Esophagus (tissue), 2 donors: ENCODE measurements at regions not wholly inside any gene's neighbourhood (a gene's known extent, or its start where the extent isn't known, plus 50 kb on each side); places are given as distances from the start of the nearest gene placed in this dataset.

Experiments
- H3K27ac ChIP-seq, 2 donors: one replicate each; pipeline ENCODE4 v1.5.1; 2013; ENCODE audit warnings: low read depth in 2 of 2, mild to moderate bottlenecking in 2 of 2, inconsistent platforms in 1 of 2, low read length in 1 of 2, moderate library complexity in 1 of 2
- H3K27me3 ChIP-seq, 2 donors: one replicate each; pipeline ENCODE4 v1.6.1; 2013; ENCODE audit warnings: low read length in 2 of 2, control low read depth in 1 of 2, mild to moderate bottlenecking in 1 of 2; ENCODE audit not compliant: insufficient read depth in 2 of 2, control insufficient read depth in 1 of 2
- H3K36me3 ChIP-seq, 2 donors: one replicate each; pipeline ENCODE4 v1.6.1; 2013; ENCODE audit warnings: low read length in 1 of 2; ENCODE audit not compliant: control insufficient read depth in 2 of 2, insufficient read depth in 2 of 2
- H3K4me1 ChIP-seq, 2 donors: one replicate each; pipeline ENCODE4 v1.6.1; 2013; ENCODE audit warnings: low read length in 1 of 2; ENCODE audit not compliant: control insufficient read depth in 2 of 2, insufficient read depth in 2 of 2
- H3K4me3 ChIP-seq, 2 donors: one replicate each; pipeline ENCODE4 v1.5.1; 2013; ENCODE audit warnings: low read length in 2 of 2, mild to moderate bottlenecking in 2 of 2, low read depth in 1 of 2, moderate library complexity in 1 of 2
- H3K9me3 ChIP-seq, 2 donors: one replicate each; pipeline ENCODE4 v1.6.1; 2013; ENCODE audit warnings: mild to moderate bottlenecking in 2 of 2, low read depth in 1 of 2, low read length in 1 of 2, moderate library complexity in 1 of 2; ENCODE audit not compliant: control insufficient read depth in 2 of 2, insufficient read depth in 1 of 2
- WGBS, 2 donors: extraction: QIAGEN DNeasy Blood & Tissue Kit; methylation state at CpG; one replicate each; pipeline ENCODE4 v1.1.7; 2013; 5-methylcytosine and 5-hydroxymethylcytosine counted together
- donor health status: healthy with polysubstance abuse.
- donor health status: Bipolar disorder and iron deficiency.

DNA sequence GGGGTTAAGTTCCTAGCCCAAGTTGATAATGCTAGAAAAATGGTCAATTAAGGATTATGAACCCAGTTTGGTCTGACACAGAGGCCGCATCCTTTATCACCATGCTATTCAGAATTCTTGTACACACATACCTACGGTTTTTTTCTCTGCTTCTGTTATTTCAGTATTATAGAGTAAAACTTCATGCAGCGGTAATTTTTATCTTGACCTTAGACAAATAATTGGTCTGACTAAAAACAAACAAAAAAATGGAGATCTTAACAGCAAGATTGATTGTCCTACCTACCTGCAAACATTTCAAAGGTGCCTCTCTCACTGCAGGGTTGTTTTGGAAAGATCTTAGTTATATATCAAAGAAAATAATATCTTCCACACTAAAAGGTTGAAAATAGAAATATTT, 201.9 kb upstream of the PRICKLE1 start:
- Histone ChIP-seq H3K27ac (no peak overlapping the region), H3K4me1 (no peaks in the 10 kb centered on the region), H3K27me3 (no peaks in the 10 kb centered on the region), H3K9me3 (no peaks in the 10 kb centered on the region), H3K4me3 (no peak overlapping the region), H3K36me3 (no peaks in the 10 kb centered on the region)
- 82 to 86% methylated on average over 3 of the region's 3 CpGs for WGBS, 2 donors

DNA sequence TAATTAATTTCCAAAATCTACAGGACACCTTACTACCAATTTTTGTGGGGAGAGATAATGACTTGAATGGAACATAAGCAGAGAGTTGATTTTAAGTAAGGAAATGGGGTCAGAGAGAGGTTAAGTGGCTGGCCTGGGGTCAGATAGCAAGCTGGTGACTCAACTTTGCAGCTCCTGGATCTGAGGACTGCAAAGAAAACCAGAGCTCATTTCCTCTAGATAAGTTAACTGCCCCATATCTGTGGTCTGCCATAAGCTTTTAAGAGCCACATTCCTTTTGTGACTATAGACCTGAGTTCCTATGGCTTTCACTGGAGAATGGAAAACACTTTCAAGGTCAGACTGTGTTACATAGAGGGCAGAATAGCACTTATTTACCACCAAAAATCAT, 201.2 kb upstream of the PRICKLE1 start:
- Histone ChIP-seq H3K36me3 (no peaks in the 10 kb centered on the region), H3K27me3 (no peaks in the 10 kb centered on the region), H3K4me3 (no peak overlapping the region), H3K4me1 (no peaks in the 10 kb centered on the region), H3K9me3 (no peaks in the 10 kb centered on the region), H3K27ac (no peak overlapping the region)

DNA sequence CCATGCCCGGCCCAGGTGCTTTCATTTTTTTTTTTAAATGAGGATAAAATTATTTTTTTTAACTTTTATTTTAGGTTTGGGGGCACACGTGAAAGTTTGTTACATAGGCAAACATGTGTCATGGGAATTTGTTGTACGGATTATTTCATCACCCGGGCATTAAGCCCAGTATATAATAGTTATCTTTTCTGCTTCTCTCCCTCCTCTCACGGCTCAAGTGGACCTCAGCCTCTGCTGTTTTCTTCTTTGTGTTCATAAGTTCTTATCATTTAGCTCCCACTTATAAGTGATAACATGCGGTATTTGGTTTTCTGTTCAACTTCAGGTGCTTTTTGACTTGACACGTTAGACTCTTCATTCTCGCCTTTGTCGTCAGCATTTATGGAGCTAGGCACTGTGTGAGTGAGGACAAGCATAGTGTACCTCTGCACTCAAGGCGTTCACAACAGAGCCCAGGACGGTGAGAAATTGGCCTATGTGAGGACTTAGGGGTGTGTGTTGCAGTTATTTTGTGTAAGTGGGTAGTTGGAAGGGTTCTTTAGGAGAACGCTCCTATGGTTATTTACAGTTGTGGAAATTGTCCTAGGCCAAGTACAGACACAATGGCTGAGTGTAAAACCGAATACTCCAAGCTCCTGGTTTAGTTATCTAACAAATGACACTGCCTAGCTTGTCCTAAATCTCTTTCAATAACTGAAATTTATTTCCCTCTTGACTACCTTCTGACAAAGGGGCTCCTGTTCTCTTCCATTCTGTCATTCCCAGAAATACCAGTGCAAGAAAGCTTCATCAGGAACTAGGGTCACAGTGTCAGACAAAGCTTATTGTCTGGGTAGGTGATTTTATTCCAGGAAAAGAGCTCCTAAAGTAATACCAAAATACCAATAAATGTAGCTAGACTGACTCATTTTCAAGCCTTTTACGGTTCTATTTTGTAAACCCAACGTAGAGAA, 200.5 kb upstream of the PRICKLE1 start:
- 81 to 86% methylated on average over 15 of the region's 15 CpGs for WGBS, 2 donors
- Histone ChIP-seq H3K36me3 (no peaks in the 10 kb centered on the region), H3K9me3 (no peaks in the 10 kb centered on the region), H3K4me1 (no peaks in the 10 kb centered on the region), H3K27ac (no peak overlapping the region), H3K27me3 (no peaks in the 10 kb centered on the region), H3K4me3 (no peak overlapping the region)

DNA sequence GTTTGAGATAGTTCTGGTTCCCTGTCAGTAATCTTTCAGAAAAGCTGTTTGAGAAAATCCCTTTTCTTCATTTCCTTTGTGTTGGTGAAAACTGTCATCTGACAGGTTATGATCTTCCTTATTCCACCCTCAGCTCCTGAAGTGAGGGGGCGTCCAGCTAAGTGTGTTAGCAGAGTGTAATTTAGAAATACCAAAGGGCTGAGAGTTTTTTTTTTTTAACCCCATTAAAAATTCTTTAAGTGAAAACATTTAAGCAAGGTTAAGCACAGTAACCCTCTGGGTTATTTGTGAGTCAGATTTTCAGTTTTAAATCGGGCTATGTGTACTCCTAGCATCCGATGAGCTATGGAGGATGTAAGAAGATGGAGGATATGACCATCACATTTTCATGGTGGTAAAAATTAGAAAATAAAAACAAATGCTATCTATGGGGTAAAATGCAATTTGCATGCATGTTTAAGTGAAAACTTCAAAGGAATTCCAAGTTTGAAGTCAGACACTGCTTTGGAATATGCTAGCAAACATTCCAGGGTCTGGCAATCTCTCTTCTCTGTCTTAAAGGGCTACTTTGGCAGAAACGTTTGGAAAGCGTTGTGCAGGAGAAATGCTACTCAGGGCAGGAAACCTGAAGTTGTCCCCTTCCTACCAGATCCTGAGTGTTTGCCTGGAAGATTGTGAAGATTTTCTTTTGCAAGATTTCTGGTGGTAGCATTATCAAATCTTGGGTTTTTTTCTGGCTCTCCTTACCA, 197.0 kb upstream of the PRICKLE1 start:
- H3K4me3 ChIP-seq: no peak overlapping the region
- no peaks in the 10 kb centered on the region for H3K9me3 ChIP-seq
- H3K27ac ChIP-seq: no peak overlapping the region
- 63 to 64% methylated on average over 5 of the region's 5 CpGs for WGBS, 2 donors
- H3K27me3 ChIP-seq: peaks cover 0 to under 1% of the 10 kb centered on the region in 2 donors
- no peaks in the 10 kb centered on the region for H3K4me1 ChIP-seq
- no peaks in the 10 kb centered on the region for H3K36me3 ChIP-seq

DNA sequence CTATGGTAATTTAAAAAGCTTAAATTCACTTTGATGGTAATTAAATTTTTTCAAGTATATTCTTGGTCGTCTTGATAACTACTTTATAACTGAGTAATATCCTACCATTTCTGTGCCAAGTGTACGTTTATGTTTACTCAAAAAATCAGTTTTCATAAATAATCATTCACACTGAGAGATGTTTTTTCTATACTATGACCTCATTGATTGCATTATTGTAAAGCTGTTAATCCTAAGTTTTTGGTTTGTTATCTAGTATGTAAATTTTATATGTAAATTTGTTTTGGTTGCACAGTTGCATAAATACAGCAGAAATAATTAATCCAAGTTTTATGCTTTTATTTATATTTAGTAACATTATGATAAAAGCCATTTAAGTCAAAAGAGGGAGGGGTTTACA, 196.4 kb upstream of the PRICKLE1 start:
- WGBS, 2 donors: 69 to 76% methylated on average over 2 of the region's 2 CpGs
- H3K36me3 ChIP-seq: no peaks in the 10 kb centered on the region

DNA sequence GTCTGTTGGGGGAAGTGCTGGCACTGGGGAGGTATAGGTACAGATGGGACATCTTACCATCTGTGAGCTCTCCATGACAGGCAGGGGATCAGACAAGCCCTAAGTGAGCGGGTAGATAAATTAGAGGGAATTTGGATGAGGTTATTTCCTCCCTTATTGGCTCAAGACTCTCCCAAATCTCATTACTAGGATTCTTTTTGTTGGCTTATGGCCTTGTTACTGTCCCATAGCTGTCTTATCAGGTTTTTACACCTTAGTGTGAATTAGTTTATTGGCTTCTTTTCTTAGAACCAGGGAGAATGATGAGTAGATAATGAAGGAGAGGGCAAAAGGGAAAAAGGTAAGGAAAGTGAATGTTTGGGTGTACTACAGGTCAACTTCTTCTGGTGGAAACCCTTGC, 191.1 kb upstream of the PRICKLE1 start:
- Histone ChIP-seq H3K27ac (no peak overlapping the region), H3K4me3 (no peak overlapping the region), H3K27me3 (peaks cover 0 to 3% of the 10 kb centered on the region in 2 donors), H3K9me3 (no peaks in the 10 kb centered on the region), H3K4me1 (peaks cover 3 to 5% of the 10 kb centered on the region in 2 donors), H3K36me3 (no peaks in the 10 kb centered on the region)
- 72 to 82% methylated on average over 1 of the region's 1 CpG for WGBS, 2 donors

More for the DNA sequence above, 196.4 kb upstream of the PRICKLE1 start:
- Histone ChIP-seq H3K9me3 (no peaks in the 10 kb centered on the region), H3K27ac (no peak overlapping the region), H3K4me3 (no peak overlapping the region), H3K27me3 (peaks cover 0 to 3% of the 10 kb centered on the region in 2 donors), H3K4me1 (no peaks in the 10 kb centered on the region)

DNA sequence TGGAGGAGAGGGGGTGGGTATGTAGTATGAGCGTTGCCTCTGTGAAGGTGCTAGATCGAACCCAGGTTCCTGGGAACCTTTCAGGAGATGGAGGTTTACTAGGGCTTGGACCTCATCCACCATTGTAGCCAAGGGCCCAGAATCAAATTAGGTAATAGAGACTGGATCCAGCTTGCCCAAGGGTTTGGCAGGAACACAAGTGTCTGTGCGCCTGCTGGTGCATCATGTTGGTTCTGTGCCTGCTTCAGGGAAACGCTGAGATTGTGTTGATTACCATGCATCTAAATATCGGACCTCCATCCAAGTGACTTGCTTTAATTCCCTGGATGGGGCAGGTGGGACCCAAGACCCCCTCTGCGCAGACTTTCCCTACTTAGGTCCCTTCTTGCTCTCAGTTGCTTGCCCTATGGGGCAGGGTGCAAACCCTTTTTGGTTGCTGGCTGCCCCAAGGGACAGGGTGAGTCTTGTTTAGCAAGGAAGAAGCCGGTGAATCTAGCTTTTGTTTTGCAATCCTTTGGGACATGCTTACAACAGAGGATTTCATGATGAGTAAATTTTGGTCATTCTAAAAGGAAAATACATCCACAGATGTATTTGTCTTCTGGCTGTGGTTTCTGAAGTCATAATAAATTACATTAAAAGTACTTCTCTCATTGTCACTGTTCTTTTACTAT, 189.8 kb upstream of the PRICKLE1 start:
- no peak overlapping the region for H3K27ac ChIP-seq

DNA sequence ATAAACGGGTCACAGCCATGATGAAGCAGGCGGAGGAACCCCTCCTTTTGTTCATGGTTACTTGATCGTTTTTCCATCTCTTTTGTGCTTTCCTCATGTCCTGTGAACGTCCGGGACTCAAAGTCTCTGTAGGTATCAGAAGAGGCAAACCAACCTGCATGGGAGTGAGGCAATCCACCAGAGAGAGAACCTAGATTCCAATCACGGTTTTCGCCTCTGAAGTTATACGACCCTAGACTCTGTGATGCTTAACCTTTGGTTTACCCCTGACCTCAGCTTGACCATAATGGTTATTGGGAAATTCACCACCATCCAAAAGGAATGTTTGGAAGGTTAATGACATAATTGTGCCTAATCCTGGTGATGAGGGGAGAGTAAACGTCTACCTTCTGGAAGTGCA, 186.8 kb upstream of the PRICKLE1 start:
- peaks cover 3 to 5% of the 10 kb centered on the region in 2 donors for H3K4me1 ChIP-seq

More for the DNA sequence above, 189.8 kb upstream of the PRICKLE1 start:
- Histone ChIP-seq H3K27me3 (peaks cover 0 to 3% of the 10 kb centered on the region in 2 donors), H3K4me3 (no peak overlapping the region), H3K9me3 (no peaks in the 10 kb centered on the region), H3K36me3 (no peaks in the 10 kb centered on the region), H3K4me1 (peaks cover 3 to 5% of the 10 kb centered on the region in 2 donors)
- 52 to 68% methylated on average over 7 of the region's 7 CpGs for WGBS, 2 donors

DNA sequence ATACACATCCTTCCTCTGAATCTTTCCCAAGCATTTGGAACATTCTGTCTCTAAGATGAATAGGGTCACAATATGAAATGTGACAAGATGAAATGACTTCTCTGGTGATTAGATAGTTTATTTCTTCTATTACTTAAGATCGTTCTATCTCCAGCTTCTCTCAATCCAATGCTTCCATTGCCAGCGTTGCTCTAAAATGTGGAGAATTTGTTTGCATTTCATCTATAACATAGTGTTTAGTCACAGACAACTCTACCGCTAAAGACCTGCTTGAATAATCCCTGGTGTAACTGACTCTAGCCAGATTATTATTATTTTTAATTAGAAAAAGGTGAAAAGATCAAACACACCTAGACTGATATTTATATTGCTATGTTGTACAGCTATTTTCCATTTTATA, 184.7 kb upstream of the PRICKLE1 start:
- Histone ChIP-seq H3K4me3 (no peak overlapping the region), H3K27ac (no peak overlapping the region), H3K36me3 (no peaks in the 10 kb centered on the region), H3K4me1 (peaks cover 3% of the 10 kb centered on the region in 2 donors), H3K9me3 (peaks cover 0 to 4% of the 10 kb centered on the region in 2 donors), H3K27me3 (no peaks in the 10 kb centered on the region)
- 84 to 87% methylated on average over 3 of the region's 3 CpGs for WGBS, 2 donors

More for the DNA sequence above, 186.8 kb upstream of the PRICKLE1 start:
- Histone ChIP-seq H3K27ac (no peak overlapping the region), H3K36me3 (no peaks in the 10 kb centered on the region), H3K27me3 (peaks cover 0 to under 1% of the 10 kb centered on the region in 2 donors), H3K9me3 (peaks cover 0 to 4% of the 10 kb centered on the region in 2 donors), H3K4me3 (no peak overlapping the region)
- WGBS, 2 donors: 80 to 82% methylated on average over 9 of the region's 9 CpGs
